ENCODE measurements at regions not wholly inside any gene's neighbourhood (a gene's known extent, or its start where the extent isn't known, plus 50 kb on each side); places are given as distances from the start of the nearest gene placed in this dataset.

GRCh38 chr6:747921-748320, 55.0 kb upstream of the EXOC2 start:
- H3K27ac ChIP-seq (ENCODE audit: low read length) = no peak overlapping the region
- H3K4me3 ChIP-seq (ENCODE audit: low read length) = no peak overlapping the region
- no peaks in the 10 kb centered on the region for H3K79me2 ChIP-seq (ENCODE audit: low read length)
- no peaks in the 10 kb centered on the region for H3F3A ChIP-seq (ENCODE audit: insufficient read depth, low read length)
- H3K36me3 ChIP-seq (replicated peaks; ENCODE audit: insufficient read depth, low read length) = no peaks in the 10 kb centered on the region
- no peaks in the 10 kb centered on the region for H3K27me3 ChIP-seq (replicated peaks; ENCODE audit: insufficient read depth, low read length)
- no peak for TF ChIP-seq EZH2 (optimal IDR thresholded peaks at IDR 0.05; ENCODE audit: low read depth, low read length)
- no peak for TF ChIP-seq EZH2phosphoT487 (IDR thresholded peaks at IDR 0.05; ENCODE audit: low read length)
- no peak for TF ChIP-seq CTCF (IDR thresholded peaks at IDR 0.05; ENCODE audit: low read length)
- no peak overlapping the region for H3K4me2 ChIP-seq (ENCODE audit: low read depth, low read length)
- no peak overlapping the region for H2AFZ ChIP-seq (ENCODE audit: low read length)
- H3K9ac ChIP-seq (ENCODE audit: low read length) = no peak overlapping the region
- no peaks in the 10 kb centered on the region for H3K4me1 ChIP-seq (ENCODE audit: low read length)
- H3K9me3 ChIP-seq (replicated peaks; ENCODE audit: insufficient read depth, low read length) = no peaks in the 10 kb centered on the region
- no peaks in the 10 kb centered on the region for H3K9me2 ChIP-seq (replicated peaks; ENCODE audit: insufficient read depth, low read length)
- no peaks in the 10 kb centered on the region for H4K20me1 ChIP-seq (ENCODE audit: insufficient read depth, low read length)
- DNase-seq = no peak

- Histone ChIP-seq H3K4me1 (ENCODE audit: low read length) (no peaks in the 10 kb centered on the region), H3K9me2 (replicated peaks; ENCODE audit: insufficient read depth, low read length) (no peaks in the 10 kb centered on the region), H3F3A (ENCODE audit: insufficient read depth, low read length) (no peaks in the 10 kb centered on the region), H3K27me3 (replicated peaks; ENCODE audit: insufficient read depth, low read length) (no peaks in the 10 kb centered on the region), H2AFZ (ENCODE audit: low read length) (no peak overlapping the region), H3K9ac (ENCODE audit: low read length) (no peak overlapping the region), H3K79me2 (ENCODE audit: low read length) (no peaks in the 10 kb centered on the region), H3K4me2 (ENCODE audit: low read depth, low read length) (no peak overlapping the region), H3K9me3 (replicated peaks; ENCODE audit: insufficient read depth, low read length) (no peaks in the 10 kb centered on the region), H3K27ac (ENCODE audit: low read length) (no peak overlapping the region), H3K4me3 (ENCODE audit: low read length) (no peak overlapping the region), H3K36me3 (replicated peaks; ENCODE audit: insufficient read depth, low read length) (no peaks in the 10 kb centered on the region), H4K20me1 (ENCODE audit: insufficient read depth, low read length) (no peaks in the 10 kb centered on the region)
- TF ChIP-seq EZH2 (optimal IDR thresholded peaks at IDR 0.05; ENCODE audit: low read depth, low read length) (no peak), CTCF (IDR thresholded peaks at IDR 0.05; ENCODE audit: low read length) (no peak), EZH2phosphoT487 (IDR thresholded peaks at IDR 0.05; ENCODE audit: low read length) (no peak)
- DNase-seq = no peak
These were observed 54.1 kb upstream of the EXOC2 start for GRCh38 chr6:747028-747427.

GRCh38 chr6:744666-745353, 51.9 kb upstream of the EXOC2 start:
- no peaks in the 10 kb centered on the region for H3K36me3 ChIP-seq (replicated peaks; ENCODE audit: insufficient read depth, low read length)
- no peak overlapping the region for H3K9ac ChIP-seq (ENCODE audit: low read length)
- no peaks in the 10 kb centered on the region for H3K27me3 ChIP-seq (replicated peaks; ENCODE audit: insufficient read depth, low read length)
- H3K9me3 ChIP-seq (replicated peaks; ENCODE audit: insufficient read depth, low read length) = no peaks in the 10 kb centered on the region
- H3K4me1 ChIP-seq (ENCODE audit: low read length) = no peaks in the 10 kb centered on the region
- no peak overlapping the region for H3K27ac ChIP-seq (ENCODE audit: low read length)
- H2AFZ ChIP-seq (ENCODE audit: low read length) = no peak overlapping the region
- no peak overlapping the region for H3K4me3 ChIP-seq (ENCODE audit: low read length)
- no peaks in the 10 kb centered on the region for H4K20me1 ChIP-seq (ENCODE audit: insufficient read depth, low read length)
- no peak for DNase-seq
- H3K4me2 ChIP-seq (ENCODE audit: low read depth, low read length) = no peak overlapping the region
- H3F3A ChIP-seq (ENCODE audit: insufficient read depth, low read length) = no peaks in the 10 kb centered on the region
- TF ChIP-seq EZH2phosphoT487 (IDR thresholded peaks at IDR 0.05; ENCODE audit: low read length) (no peak), CTCF (IDR thresholded peaks at IDR 0.05; ENCODE audit: low read length) (no peak), EZH2 (optimal IDR thresholded peaks at IDR 0.05; ENCODE audit: low read depth, low read length) (no peak)
- no peaks in the 10 kb centered on the region for H3K79me2 ChIP-seq (ENCODE audit: low read length)
- no peaks in the 10 kb centered on the region for H3K9me2 ChIP-seq (replicated peaks; ENCODE audit: insufficient read depth, low read length)

Measured in MM.1S (cell line).